ENCODE measurements at regions not wholly inside any gene's neighbourhood (a gene's known extent, or its start where the extent isn't known, plus 50 kb on each side); places are given as distances from the start of the nearest gene placed in this dataset.
A peak's percentile ranks its signal among the peaks of the same experiment; 100 is the strongest.

GRCh38 chr20:51221791-51222408 lies 199.0 kb upstream of the KCNG1 start:
- no peaks in the 10 kb centered on the region for H3K27me3 Mint-ChIP-seq (ENCODE audit: low read depth)
- DNase-seq (ENCODE audit: low spot score) = no peak
- H3K27ac Mint-ChIP-seq (ENCODE audit: unreplicated experiment) = peak overlapping the region; percentile 80
- H3K4me1 Mint-ChIP-seq (ENCODE audit: low read depth) = peaks cover 13% of the 10 kb centered on the region
- TF ChIP-seq CTCF (IDR thresholded peaks at IDR 0.05) = no peak
- H3K9me3 Mint-ChIP-seq (ENCODE audit: low read depth) = peaks cover 4% of the 10 kb centered on the region
- peaks cover 4% of the 10 kb centered on the region for H3K36me3 Mint-ChIP-seq (ENCODE audit: low read depth)
- H3K4me3 Mint-ChIP-seq (ENCODE audit: unreplicated experiment) = peak overlapping the region; percentile 65

DNA sequence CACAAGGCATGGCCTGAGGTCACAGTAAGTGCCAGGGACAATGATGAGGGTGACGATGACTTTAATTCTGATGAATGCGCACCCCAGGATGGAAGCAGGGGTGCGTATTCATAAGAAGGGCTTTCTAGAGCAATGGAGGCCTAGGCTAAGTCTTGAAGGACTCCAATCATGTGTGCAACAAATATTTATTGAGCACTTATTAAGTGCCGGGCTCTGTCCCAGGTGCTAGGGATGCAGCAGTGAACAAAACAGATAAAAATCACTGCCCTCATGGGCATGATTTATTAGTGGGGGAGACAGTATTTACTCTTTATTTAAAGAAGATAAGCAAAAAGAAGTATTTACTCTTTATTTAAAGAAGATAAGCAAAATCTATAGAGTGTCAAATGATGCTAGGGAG lies 198.2 kb upstream of the KCNG1 start:
- peak overlapping the region; percentile 65 for H3K4me3 Mint-ChIP-seq (ENCODE audit: unreplicated experiment)

DNA sequence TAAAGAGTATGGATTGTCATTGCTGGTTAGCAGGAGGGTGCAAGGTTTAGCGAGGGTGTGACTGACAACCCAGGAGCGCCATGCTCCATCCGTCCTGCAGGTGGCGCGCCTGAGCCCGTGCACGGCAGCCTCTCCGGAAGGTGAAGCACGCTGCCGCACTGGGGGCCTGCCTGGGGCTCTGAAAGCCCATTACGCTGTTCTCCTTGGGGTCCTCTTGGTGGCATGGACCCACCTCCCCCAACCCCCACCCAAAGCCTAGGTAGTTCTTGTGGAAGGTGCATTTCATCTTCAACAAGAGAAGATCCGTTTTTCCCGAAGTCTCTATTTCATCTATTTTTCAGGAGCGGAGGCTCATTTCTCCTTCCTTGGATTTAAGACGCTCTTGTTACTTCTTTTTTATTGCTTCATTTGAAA lies 197.4 kb upstream of the KCNG1 start:
- Mint-ChIP-seq H3K9me3 (ENCODE audit: low read depth) (peaks cover 4% of the 10 kb centered on the region), H3K27me3 (ENCODE audit: low read depth) (no peaks in the 10 kb centered on the region), H3K4me3 (ENCODE audit: unreplicated experiment) (no peak overlapping the region), H3K36me3 (ENCODE audit: low read depth) (peaks cover 4% of the 10 kb centered on the region), H3K27ac (ENCODE audit: unreplicated experiment) (no peak overlapping the region), H3K4me1 (ENCODE audit: low read depth) (peaks cover 18% of the 10 kb centered on the region)
- no peak for DNase-seq (ENCODE audit: low spot score)
- TF ChIP-seq CTCF (IDR thresholded peaks at IDR 0.05) = peak; percentile 83

More for the DNA sequence above, 198.2 kb upstream of the KCNG1 start:
- H3K36me3 Mint-ChIP-seq (ENCODE audit: low read depth) = peaks cover 4% of the 10 kb centered on the region
- no peaks in the 10 kb centered on the region for H3K27me3 Mint-ChIP-seq (ENCODE audit: low read depth)
- TF ChIP-seq CTCF (IDR thresholded peaks at IDR 0.05) = no peak
- DNase-seq (ENCODE audit: low spot score) = no peak
- peaks cover 4% of the 10 kb centered on the region for H3K9me3 Mint-ChIP-seq (ENCODE audit: low read depth)
- peak overlapping the region; percentile 80 for H3K27ac Mint-ChIP-seq (ENCODE audit: unreplicated experiment)
- peaks cover 13% of the 10 kb centered on the region for H3K4me1 Mint-ChIP-seq (ENCODE audit: low read depth)

- H3K27ac Mint-ChIP-seq (ENCODE audit: unreplicated experiment) = no peak overlapping the region
- no peak for DNase-seq (ENCODE audit: low spot score)
- H3K4me3 Mint-ChIP-seq (ENCODE audit: unreplicated experiment) = no peak overlapping the region
- H3K9me3 Mint-ChIP-seq (ENCODE audit: low read depth) = peaks cover 4% of the 10 kb centered on the region
- H3K27me3 Mint-ChIP-seq (ENCODE audit: low read depth) = no peaks in the 10 kb centered on the region
- H3K36me3 Mint-ChIP-seq (ENCODE audit: low read depth) = peaks cover 4% of the 10 kb centered on the region
- H3K4me1 Mint-ChIP-seq (ENCODE audit: low read depth) = peaks cover 18% of the 10 kb centered on the region
- TF ChIP-seq CTCF (IDR thresholded peaks at IDR 0.05) = no peak
Observed at GRCh38 chr20:51219544-51219943, 196.6 kb upstream of the KCNG1 start.

- Mint-ChIP-seq H3K4me3 (ENCODE audit: unreplicated experiment) (no peak overlapping the region), H3K36me3 (ENCODE audit: low read depth) (peaks cover 4% of the 10 kb centered on the region), H3K9me3 (ENCODE audit: low read depth) (peaks cover 4% of the 10 kb centered on the region), H3K27ac (ENCODE audit: unreplicated experiment) (no peak overlapping the region), H3K27me3 (ENCODE audit: low read depth) (no peaks in the 10 kb centered on the region), H3K4me1 (ENCODE audit: low read depth) (peaks cover 18% of the 10 kb centered on the region)
- DNase-seq (ENCODE audit: low spot score) = no peak
- no peak for TF ChIP-seq CTCF (IDR thresholded peaks at IDR 0.05)
Observed at GRCh38 chr20:51218603-51219002, 195.7 kb upstream of the KCNG1 start.

Data from chondrocyte (in vitro differentiated cells).